ENCODE measurements at regions not wholly inside any gene's neighbourhood (a gene's known extent, or its start where the extent isn't known, plus 50 kb on each side); places are given as distances from the start of the nearest gene placed in this dataset.

GRCh38 chr19:27905074-27905473, 1307.9 kb downstream of the UQCRFS1 start:
- TF ChIP-seq POLR2A (IDR thresholded peaks at IDR 0.05; ENCODE audit: low read length) (no peak), CTCF (IDR thresholded peaks at IDR 0.05) (no peak), REST (IDR thresholded peaks at IDR 0.05) (no peak), RFX5 (IDR thresholded peaks at IDR 0.05) (no peak), MAX (IDR thresholded peaks at IDR 0.05) (no peak)

All from A549 (cell line).